H9 (cell line): ENCODE measurements at regions not wholly inside any gene's neighbourhood (a gene's known extent, or its start where the extent isn't known, plus 50 kb on each side); places are given as distances from the start of the nearest gene placed in this dataset.

Experiments used
- DNase-seq: peaks from one replicate; pipeline ENCODE4 v3.0.0-alpha.2; 2017
- H2AFZ ChIP-seq: one replicate; pipeline ENCODE4 v1.6.1; 2013; ENCODE audit warnings: mild to moderate bottlenecking, low read length, control low read depth, moderate library complexity
- H2AK5ac ChIP-seq: 2 replicates; pipeline ENCODE4 v1.6.1; 2013; ENCODE audit warnings: low read length, control low read depth, mixed read lengths; ENCODE audit not compliant: insufficient read length
- H2BK120ac ChIP-seq: one replicate; pipeline ENCODE4 v1.6.1; 2013; ENCODE audit warnings: low read depth, mild to moderate bottlenecking, low read length, control low read depth, inconsistent platforms; ENCODE audit not compliant: poor library complexity, severe bottlenecking
- H2BK12ac ChIP-seq: 2 replicates; pipeline ENCODE4 v1.6.1; 2013; ENCODE audit warnings: low read length, control low read depth, mixed read lengths, low read depth; ENCODE audit not compliant: insufficient read length
- H2BK15ac ChIP-seq: 2 replicates; pipeline ENCODE4 v1.6.1; 2013; ENCODE audit warnings: low read depth, low read length, control low read depth
- H2BK20ac ChIP-seq: one replicate; pipeline ENCODE4 v1.6.1; 2013; ENCODE audit warnings: low read depth, mild to moderate bottlenecking, low read length, control low read depth, inconsistent platforms; ENCODE audit not compliant: poor library complexity, severe bottlenecking
- H2BK5ac ChIP-seq: 2 replicates; pipeline ENCODE4 v1.6.1; 2013; ENCODE audit warnings: low read length, control low read depth, mixed read lengths; ENCODE audit not compliant: insufficient read length
- H3K14ac ChIP-seq: 2 replicates; pipeline ENCODE4 v1.6.1; 2013; ENCODE audit warnings: low read length, control low read depth; ENCODE audit not compliant: insufficient read depth
- H3K18ac ChIP-seq: 2 replicates; pipeline ENCODE4 v1.6.1; 2013; ENCODE audit warnings: low read depth, mild to moderate bottlenecking, mixed read lengths, low read length, control low read depth; ENCODE audit not compliant: insufficient read length
- H3K23ac ChIP-seq: 2 replicates; pipeline ENCODE4 v1.6.1; 2013; ENCODE audit warnings: low read length, control low read depth, mixed read lengths, low read depth; ENCODE audit not compliant: insufficient read length
- H3K23me2 ChIP-seq: 2 replicates; pipeline ENCODE4 v1.6.1; 2013; ENCODE audit warnings: low read depth, mild to moderate bottlenecking, mixed read lengths, low read length, control low read depth; ENCODE audit not compliant: insufficient read length, poor library complexity, severe bottlenecking
- H3K27ac ChIP-seq: 2 replicates; pipeline ENCODE4 v1.5.1; 2013; ENCODE audit warnings: low read length, control low read depth, mixed read lengths, low read depth; ENCODE audit not compliant: insufficient read length
- H3K27me3 ChIP-seq: 2 replicates; pipeline ENCODE4 v1.6.1; 2013; ENCODE audit warnings: low read length, control low read depth, inconsistent platforms; ENCODE audit not compliant: insufficient read depth
- H3K4ac ChIP-seq: 2 replicates; pipeline ENCODE4 v1.6.1; 2013; ENCODE audit warnings: low read depth, mild to moderate bottlenecking, control low read depth, inconsistent platforms, low read length, moderate library complexity
- H3K4me1 ChIP-seq: 2 replicates; pipeline ENCODE4 v1.6.1; 2013; ENCODE audit warnings: low read length, control low read depth, inconsistent platforms; ENCODE audit not compliant: insufficient read depth
- H3K4me2 ChIP-seq: 2 replicates; pipeline ENCODE4 v1.6.1; 2013; ENCODE audit warnings: low read length, control low read depth, mixed read lengths; ENCODE audit not compliant: insufficient read length, insufficient read depth
- H3K56ac ChIP-seq: 2 replicates; pipeline ENCODE4 v1.6.1; 2013; ENCODE audit warnings: low read depth, mild to moderate bottlenecking, mixed read lengths, low read length, control low read depth; ENCODE audit not compliant: insufficient read length
- H3K79me1 ChIP-seq: 2 replicates; pipeline ENCODE4 v1.6.1; 2013; ENCODE audit warnings: low read depth, mild to moderate bottlenecking, moderate library complexity, low read length, control low read depth, inconsistent platforms; ENCODE audit not compliant: insufficient read depth, poor library complexity, severe bottlenecking
- H3K79me2 ChIP-seq: 2 replicates; pipeline ENCODE4 v1.6.1; 2013; ENCODE audit warnings: low read length, control low read depth, inconsistent platforms; ENCODE audit not compliant: insufficient read depth
- H3K9ac ChIP-seq: 2 replicates; pipeline ENCODE4 v1.6.1; 2013; ENCODE audit warnings: low read length, control low read depth, mixed read lengths; ENCODE audit not compliant: insufficient read length; ENCODE audit errors: extremely low read depth
- H3K9me3 ChIP-seq: one replicate; pipeline ENCODE4 v1.6.1; 2013; ENCODE audit warnings: low read depth, low read length, inconsistent platforms; ENCODE audit not compliant: control insufficient read depth
- H3T11ph ChIP-seq: one replicate; pipeline ENCODE4 v1.6.1; 2013; ENCODE audit warnings: mild to moderate bottlenecking, low read length, control low read depth, inconsistent platforms
- H4K20me1 ChIP-seq: one replicate; pipeline ENCODE4 v1.6.1; 2013; ENCODE audit not compliant: control insufficient read depth, insufficient read length, insufficient read depth
- H4K5ac ChIP-seq: 2 replicates; pipeline ENCODE4 v1.6.1; 2013; ENCODE audit warnings: low read depth, mild to moderate bottlenecking, mixed read lengths, low read length, control low read depth; ENCODE audit not compliant: insufficient read length
- H4K8ac ChIP-seq: replicated peaks from 2 replicates; pipeline ENCODE4 v1.6.1; 2013; ENCODE audit warnings: low read length, control low read depth, mixed read lengths, low read depth; ENCODE audit not compliant: insufficient read length
- H4K91ac ChIP-seq: 2 replicates; pipeline ENCODE4 v1.6.1; 2013; ENCODE audit warnings: low read depth, mild to moderate bottlenecking, moderate library complexity, mixed read lengths, low read length, control low read depth; ENCODE audit not compliant: insufficient read length
- H3K27ac Mint-ChIP-seq, 3 experiments: 2 replicates in 2 of 3; 3 replicates in 1 of 3; pipeline ENCODE4 v1.8.0; 2020 to 2021; ENCODE audit warnings: mixed read lengths in 3 of 3, mild to moderate bottlenecking in 1 of 3, moderate library complexity in 1 of 3
- H3K27me3 Mint-ChIP-seq: 2 replicates; pipeline ENCODE4 v1.8.0; 2021; ENCODE audit warnings: low read depth, mild to moderate bottlenecking, moderate library complexity, mixed read lengths
- H3K36me3 Mint-ChIP-seq, 3 experiments: 2 replicates in 2 of 3; 3 replicates in 1 of 3; pipeline ENCODE4 v1.8.0; 2020 to 2021; ENCODE audit warnings: low read depth in 3 of 3, mixed read lengths in 3 of 3; ENCODE audit not compliant: insufficient read depth in 1 of 3
- H3K4me1 Mint-ChIP-seq, 2 experiments: 2 replicates each; pipeline ENCODE4 v1.8.0; 2020; ENCODE audit warnings: mixed read lengths in 2 of 2
- H3K4me3 Mint-ChIP-seq, 2 experiments: 2 replicates in 1 of 2; 3 replicates in 1 of 2; pipeline ENCODE4 v1.8.0; 2020 to 2021; ENCODE audit warnings: mild to moderate bottlenecking in 2 of 2, mixed read lengths in 2 of 2, moderate library complexity in 1 of 2
- H3K9me3 Mint-ChIP-seq, 2 experiments: 2 replicates in 1 of 2; 3 replicates in 1 of 2; pipeline ENCODE4 v1.8.0; 2020; ENCODE audit warnings: mild to moderate bottlenecking in 2 of 2, mixed read lengths in 2 of 2, moderate library complexity in 1 of 2
- CTCF ChIP-seq: fragments of 200-600 bp; sonication (generic); conservative IDR thresholded peaks from 3 replicates; pipeline ENCODE4 v1.8.0; 2021; ENCODE audit warnings: antibody characterized with exemption, mild to moderate bottlenecking
- WGBS: extraction: QIAGEN DNeasy Blood & Tissue Kit; methylation state at CpG from one replicate; pipeline ENCODE4 v1.1.7; 2013; ENCODE audit warnings: missing lambda C conversion rate, low lambda C conversion rate, mixed read lengths; ENCODE audit not compliant: insufficient read length; ENCODE audit errors: extremely low coverage; 5-methylcytosine and 5-hydroxymethylcytosine counted together

GRCh38 chr14:97290065-97290464 is 492.9 kb downstream of the VRK1 start:
- H3K27ac Mint-ChIP-seq, result no peak overlapping the region
- no CpG with 5 or more reads among the region's 4 CpGs for WGBS
- H3K36me3 Mint-ChIP-seq, result no peaks in the 10 kb centered on the region
- Histone ChIP-seq H2BK15ac (no peak overlapping the region), H4K91ac (no peak overlapping the region), H2AK5ac (no peak overlapping the region), H2AFZ (no peak overlapping the region), H2BK20ac (no peak overlapping the region), H4K20me1 (no peaks in the 10 kb centered on the region), H3K14ac (no peak overlapping the region), H4K8ac (no peak overlapping the region), H2BK12ac (no peak overlapping the region), H3K18ac (no peak overlapping the region), H3K23ac (no peak overlapping the region), H3K4ac (no peak overlapping the region), H3K79me1 (no peaks in the 10 kb centered on the region), H3K4me2 (no peak overlapping the region), H3K56ac (no peak overlapping the region), H3K27ac (no peak overlapping the region), H2BK120ac (no peak overlapping the region), H3K23me2 (no peaks in the 10 kb centered on the region), H3K27me3 (no peaks in the 10 kb centered on the region; the same call in 1 of the 2 replicates), H4K5ac (no peak overlapping the region), H3K9ac (no peak overlapping the region), H3T11ph (no peak overlapping the region), H2BK5ac (no peak overlapping the region), H3K9me3 (no peaks in the 10 kb centered on the region), H3K4me1 (no peaks in the 10 kb centered on the region), H3K79me2 (no peaks in the 10 kb centered on the region)
- no peak for DNase-seq
- H3K9me3 Mint-ChIP-seq, result no peaks in the 10 kb centered on the region; a peak in 1 of 5 replicates
- TF ChIP-seq CTCF, result no peak
- H3K4me3 Mint-ChIP-seq, result no peak overlapping the region
- H3K27me3 Mint-ChIP-seq, result peaks cover 10% of the 10 kb centered on the region
- H3K4me1 Mint-ChIP-seq, result peaks cover 0 to 18% of the 10 kb centered on the region in 2 experiments; a peak in 3 of 4 replicates
